Adrenal gland (tissue), 9 donors: ENCODE measurements at regions not wholly inside any gene's neighbourhood (a gene's known extent, or its start where the extent isn't known, plus 50 kb on each side); places are given as distances from the start of the nearest gene placed in this dataset.

Experiments used
- DNase-seq, 7 donors: peaks; one replicate each; pipeline ENCODE4 v3.0.0-alpha.2; 2019 to 2020
- H3K27ac ChIP-seq, 5 donors: fragments of 200-600 bp; sonication (generic) in 4 of 5; 1 replicate in 3 of 5; 2 replicates in 2 of 5; pipeline versions ENCODE4 v1.5.1 to v1.8.0; 2016 to 2020; ENCODE audit warnings: mild to moderate bottlenecking in 1 of 5
- H3K27me3 ChIP-seq: fragments of 200-600 bp; 2 replicates; pipeline ENCODE4 v1.8.0; 2021
- H3K36me3 ChIP-seq, 2 donors: fragments of 200-600 bp; replicated peaks in 1 of 2; 1 replicate in 1 of 2; 2 replicates in 1 of 2; pipeline versions ENCODE4 v1.5.1 to v1.8.0; 2018 to 2022
- H3K4me1 ChIP-seq, 2 donors: fragments of 200-600 bp; replicated peaks in 1 of 2; 1 replicate in 1 of 2; 2 replicates in 1 of 2; pipeline versions ENCODE4 v1.5.1 to v1.8.0; 2018 to 2021
- H3K4me3 ChIP-seq, 4 donors: fragments of 200-600 bp; sonication (generic) in 3 of 4; one replicate each; pipeline ENCODE4 v1.5.1; 2016 to 2018
- H3K9me3 ChIP-seq, 3 donors: fragments of 200-600 bp; sonication (generic) in 1 of 3; replicated peaks in 1 of 3; 1 replicate in 2 of 3; 2 replicates in 1 of 3; pipeline versions ENCODE4 v1.5.1 to v1.8.0; 2016 to 2021
- CTCF ChIP-seq, 6 experiments: fragments of 450-650 bp in 4 of 6; fragments of 200-600 bp in 2 of 6; sonication (generic) in 1 of 6; IDR thresholded peaks; 1 replicate in 5 of 6; 2 replicates in 1 of 6; pipeline versions ENCODE4 v1.5.1 to v1.8.0; 2016 to 2021; ENCODE audit warnings: antibody characterized with exemption in 6 of 6, mild to moderate bottlenecking in 2 of 6, moderate library complexity in 1 of 6
- POLR2A ChIP-seq, 2 donors: fragments of 450-650 bp; IDR thresholded peaks; one replicate each; pipeline ENCODE4 v1.6.1; 2017; ENCODE audit warnings: antibody characterized with exemption in 2 of 2, mild to moderate bottlenecking in 2 of 2, moderate library complexity in 1 of 2
- WGBS, 4 donors: extraction: QIAGEN DNeasy Blood & Tissue Kit in 2 of 4; methylation state at CpG; one replicate each; pipeline versions ENCODE4 v1.1.5 to v1.1.7; 2013 to 2017; 5-methylcytosine and 5-hydroxymethylcytosine counted together
- intact Hi-C, 2 donors: fragments of 100-400 bp; cut with DNase I; formaldehyde crosslinking; loops; one replicate each; pipeline versions ENCODE4 v1.14.1 to v1.15.0; 2022 to 2023
- donor health status: healthy with polysubstance abuse.
- donor health status: Bipolar disorder and iron deficiency.
- donor health status: DM: yes; HTN: yes; CAD: no.
- donor health status: DM: no; HTN: no; CAD: no.
- donor health status: DM: no; HTN: no; CAD: no.

- intact Hi-C loops: no loop called here
- Histone ChIP-seq H3K4me1 (no peaks in the 10 kb centered on the region), H3K4me3 (no peak overlapping the region), H3K9me3 (no peaks in the 10 kb centered on the region), H3K36me3 (no peaks in the 10 kb centered on the region), H3K27ac (no peak overlapping the region), H3K27me3 (no peaks in the 10 kb centered on the region)
- TF ChIP-seq CTCF (IDR thresholded peaks at IDR 0.05): no peak
- TF ChIP-seq POLR2A (IDR thresholded peaks at IDR 0.05): no peak
- 54 to 70% (median 61%) methylated on average over 5 of the region's 5 CpGs for WGBS, 4 donors
- no peak for DNase-seq
Observed at GRCh38 chr17:56656701-56657327, 63.3 kb downstream of the NOG start.

DNA sequence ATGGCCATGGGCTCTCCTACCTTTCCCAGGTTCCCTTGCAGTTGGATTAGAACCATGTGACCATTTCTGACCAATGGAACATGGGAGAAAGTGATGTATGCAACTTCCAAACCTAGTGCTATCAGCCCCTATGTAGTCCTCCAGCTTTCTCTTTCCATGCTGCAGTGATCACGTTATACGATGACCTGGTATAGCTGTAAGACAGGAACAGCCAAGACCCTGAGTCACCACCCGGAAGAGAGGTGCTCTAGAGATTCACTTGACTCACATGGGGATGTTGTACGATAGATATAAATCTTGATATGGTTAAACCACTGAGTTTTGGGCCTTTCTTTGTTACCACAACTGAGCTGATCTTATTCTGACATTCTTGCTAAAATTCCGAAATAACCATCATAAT is 65.1 kb downstream of the NOG start:
- no peak overlapping the region for H3K27ac ChIP-seq
- WGBS, 4 donors: 79 to 93% (median 90%) methylated on average over 5 of the region's 5 CpGs
- no peaks in the 10 kb centered on the region for H3K27me3 ChIP-seq
- no peak overlapping the region for H3K4me3 ChIP-seq
- H3K9me3 ChIP-seq: no peaks in the 10 kb centered on the region
- DNase-seq: no peak
- intact Hi-C loops: no loop called here
- H3K36me3 ChIP-seq: no peaks in the 10 kb centered on the region
- no peak for TF ChIP-seq CTCF (IDR thresholded peaks at IDR 0.05)
- no peak for TF ChIP-seq POLR2A (IDR thresholded peaks at IDR 0.05)
- H3K4me1 ChIP-seq: no peaks in the 10 kb centered on the region

DNA sequence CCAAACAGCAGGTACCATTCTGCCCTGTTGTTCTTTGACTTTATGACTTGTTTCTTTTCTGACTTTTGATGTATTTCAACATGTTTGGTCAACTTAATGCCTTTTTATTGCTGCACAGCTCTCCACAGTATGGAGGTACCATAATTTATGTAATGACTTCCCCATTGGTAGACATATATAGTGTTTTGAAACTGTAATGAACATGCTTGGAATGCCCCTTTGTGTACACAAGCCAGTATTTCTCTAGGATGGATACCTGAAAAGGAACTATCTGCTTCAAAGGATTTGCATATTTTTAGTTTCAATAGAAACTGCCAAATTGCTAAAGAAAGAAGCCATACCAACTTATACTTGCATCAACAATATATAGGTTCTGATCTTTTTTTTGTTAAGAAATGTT is 66.1 kb downstream of the NOG start:
- DNase-seq: no peak
- H3K9me3 ChIP-seq: no peaks in the 10 kb centered on the region
- no peaks in the 10 kb centered on the region for H3K27me3 ChIP-seq
- no peak overlapping the region for H3K4me3 ChIP-seq
- H3K27ac ChIP-seq: no peak overlapping the region
- H3K36me3 ChIP-seq: no peaks in the 10 kb centered on the region
- intact Hi-C loops: no loop called here
- no peaks in the 10 kb centered on the region for H3K4me1 ChIP-seq
- TF ChIP-seq CTCF (IDR thresholded peaks at IDR 0.05) (no peak), POLR2A (IDR thresholded peaks at IDR 0.05) (no peak)

DNA sequence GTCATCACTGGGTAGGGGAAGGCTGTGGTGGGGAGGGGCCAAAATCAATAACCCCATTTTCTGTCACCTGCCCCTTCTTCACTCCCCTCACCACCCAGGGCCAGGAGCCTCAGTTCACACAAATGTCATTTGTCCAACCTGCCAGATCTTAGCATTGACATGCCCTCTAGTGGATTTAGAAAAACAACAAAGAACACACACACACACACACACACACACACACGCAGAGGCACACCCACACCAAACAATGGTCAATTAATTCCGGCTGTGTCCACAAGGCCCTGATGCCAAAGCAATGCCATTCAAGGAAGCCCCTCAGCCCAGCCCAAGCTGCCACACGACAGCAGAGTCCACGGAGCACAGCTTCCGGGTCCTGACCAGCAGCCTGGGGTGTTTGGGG is 68.4 kb downstream of the NOG start:
- Histone ChIP-seq H3K4me1 (no peaks in the 10 kb centered on the region), H3K27me3 (no peaks in the 10 kb centered on the region), H3K27ac (no peak overlapping the region), H3K4me3 (no peak overlapping the region), H3K9me3 (no peaks in the 10 kb centered on the region), H3K36me3 (no peaks in the 10 kb centered on the region)
- intact Hi-C loops: no loop called here
- no peak for DNase-seq
- TF ChIP-seq POLR2A (IDR thresholded peaks at IDR 0.05) (no peak), CTCF (IDR thresholded peaks at IDR 0.05) (no peak)
- 78 to 87% (median 80%) methylated on average over 5 of the region's 5 CpGs for WGBS, 4 donors
